Erythroblast (primary cell): ENCODE measurements at regions not wholly inside any gene's neighbourhood (a gene's known extent, or its start where the extent isn't known, plus 50 kb on each side); places are given as distances from the start of the nearest gene placed in this dataset.

ENCODE experiments used
- GATA1 ChIP-seq: IDR thresholded peaks from 2 replicates; pipeline ENCODE4 v1.6.1; 2011; ENCODE audit warnings: low read depth, mild to moderate bottlenecking, control low read depth, low read length, moderate library complexity
- POLR2A ChIP-seq: IDR thresholded peaks from 2 replicates; pipeline ENCODE4 v1.6.1; 2011; ENCODE audit warnings: mild to moderate bottlenecking, low read length

DNA sequence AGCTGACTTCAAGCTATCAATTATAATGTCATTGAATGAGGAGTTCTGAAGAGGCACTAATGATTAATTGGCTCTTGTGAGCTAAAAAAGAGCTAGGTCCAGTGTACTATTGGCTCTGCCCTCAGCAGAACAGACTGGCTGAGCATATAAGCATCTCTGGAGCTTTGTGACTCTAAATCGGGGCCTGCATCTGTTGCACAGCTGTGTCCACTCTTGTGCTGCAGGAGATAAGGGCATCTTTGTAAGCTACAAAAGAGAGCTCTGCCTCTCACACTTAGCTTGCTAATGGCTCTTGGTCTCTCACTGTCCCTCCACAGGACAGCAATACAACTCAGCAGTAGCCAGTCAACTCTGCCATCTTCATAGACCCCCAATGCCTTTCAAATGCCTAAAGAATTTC lies 61.5 kb upstream of the L3MBTL4 start:
- no peak for TF ChIP-seq POLR2A
- no peak for TF ChIP-seq GATA1
